Activated CD4-positive, alpha-beta T cell treated with anti-CD3 and anti-CD28 coated beads, Interleukin-2, amount 10 ng/mL, durations not matched to agents 24 days and 14 days (primary cell): ENCODE measurements at regions not wholly inside any gene's neighbourhood (a gene's known extent, or its start where the extent isn't known, plus 50 kb on each side); places are given as distances from the start of the nearest gene placed in this dataset.

ENCODE experiments used
- DNase-seq: peaks from one replicate; pipeline ENCODE4 v3.0.0; 2022
- H3K27ac Mint-ChIP-seq: one replicate; pipeline ENCODE4 v1.8.0; 2022; ENCODE audit warnings: mild to moderate bottlenecking, mixed read lengths
- H3K27me3 Mint-ChIP-seq: one replicate; pipeline ENCODE4 v1.8.0; 2022; ENCODE audit warnings: mixed read lengths
- H3K36me3 Mint-ChIP-seq: one replicate; pipeline ENCODE4 v1.8.0; 2022; ENCODE audit warnings: low read depth, mild to moderate bottlenecking, mixed read lengths
- H3K4me1 Mint-ChIP-seq: one replicate; pipeline ENCODE4 v1.8.0; 2021; ENCODE audit warnings: mixed read lengths
- H3K4me3 Mint-ChIP-seq: one replicate; pipeline ENCODE4 v1.8.0; 2022; ENCODE audit warnings: mild to moderate bottlenecking, moderate library complexity, mixed read lengths
- H3K9me3 Mint-ChIP-seq: one replicate; pipeline ENCODE4 v1.8.0; 2021; ENCODE audit warnings: mixed read lengths
- intact Hi-C: fragments of 100-400 bp; cut with micrococcal nuclease; formaldehyde crosslinking; loops from one replicate; pipeline ENCODE4 v1.15.1; 2023

DNA sequence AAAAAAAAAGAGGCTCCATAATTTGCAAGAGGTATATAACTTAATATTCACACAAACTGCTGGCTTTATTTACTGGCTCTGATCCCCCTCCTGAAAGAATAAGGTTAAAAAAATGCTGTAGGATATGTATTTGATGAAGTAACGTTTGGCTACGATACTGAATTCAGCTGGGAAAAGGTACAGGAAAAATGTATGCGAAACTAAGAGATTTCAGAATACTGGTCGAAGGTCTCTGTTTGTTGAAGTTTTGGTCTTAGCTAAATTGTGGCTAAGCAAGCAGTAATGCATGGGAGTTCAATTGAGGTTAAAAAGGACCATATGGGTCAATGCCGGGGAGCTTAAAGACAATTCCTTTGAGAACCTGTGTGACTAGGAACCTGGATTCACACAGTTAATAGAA, 355.5 kb upstream of the NCAM2 start:
- no peaks in the 10 kb centered on the region for H3K36me3 Mint-ChIP-seq
- intact Hi-C loops, result no loop called here
- H3K27ac Mint-ChIP-seq, result no peak overlapping the region
- peaks cover 3% of the 10 kb centered on the region for H3K9me3 Mint-ChIP-seq
- no peak overlapping the region for H3K4me3 Mint-ChIP-seq
- H3K27me3 Mint-ChIP-seq, result no peaks in the 10 kb centered on the region
- no peaks in the 10 kb centered on the region for H3K4me1 Mint-ChIP-seq
- DNase-seq, result no peak

DNA sequence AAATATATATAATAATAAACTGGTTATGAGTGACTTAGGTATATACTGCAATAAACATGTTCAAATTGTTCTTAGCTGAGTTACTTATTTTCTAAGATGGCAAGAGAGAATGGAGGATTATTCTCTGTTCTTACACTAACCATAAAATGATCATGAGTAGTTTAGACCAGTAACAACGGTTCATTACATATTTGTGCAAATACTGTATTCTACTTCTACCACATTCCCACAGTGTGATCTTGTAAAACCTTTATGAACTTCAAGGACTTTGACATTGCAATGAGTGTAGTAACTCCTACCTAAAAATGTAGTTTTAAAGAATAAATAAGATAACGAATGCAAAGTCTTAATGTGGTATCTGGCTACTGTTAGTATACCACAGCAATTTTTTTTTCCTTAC, 353.7 kb upstream of the NCAM2 start:
- intact Hi-C loops, result no loop called here

GRCh38 chr21:20645344-20645743, 352.9 kb upstream of the NCAM2 start:
- Mint-ChIP-seq H3K27me3 (no peaks in the 10 kb centered on the region), H3K4me1 (no peaks in the 10 kb centered on the region)

More for the DNA sequence above, 353.7 kb upstream of the NCAM2 start:
- Mint-ChIP-seq H3K36me3 (no peaks in the 10 kb centered on the region), H3K27me3 (no peaks in the 10 kb centered on the region), H3K9me3 (peaks cover 3% of the 10 kb centered on the region), H3K4me1 (no peaks in the 10 kb centered on the region), H3K4me3 (no peak overlapping the region), H3K27ac (no peak overlapping the region)
- DNase-seq, result no peak

DNA sequence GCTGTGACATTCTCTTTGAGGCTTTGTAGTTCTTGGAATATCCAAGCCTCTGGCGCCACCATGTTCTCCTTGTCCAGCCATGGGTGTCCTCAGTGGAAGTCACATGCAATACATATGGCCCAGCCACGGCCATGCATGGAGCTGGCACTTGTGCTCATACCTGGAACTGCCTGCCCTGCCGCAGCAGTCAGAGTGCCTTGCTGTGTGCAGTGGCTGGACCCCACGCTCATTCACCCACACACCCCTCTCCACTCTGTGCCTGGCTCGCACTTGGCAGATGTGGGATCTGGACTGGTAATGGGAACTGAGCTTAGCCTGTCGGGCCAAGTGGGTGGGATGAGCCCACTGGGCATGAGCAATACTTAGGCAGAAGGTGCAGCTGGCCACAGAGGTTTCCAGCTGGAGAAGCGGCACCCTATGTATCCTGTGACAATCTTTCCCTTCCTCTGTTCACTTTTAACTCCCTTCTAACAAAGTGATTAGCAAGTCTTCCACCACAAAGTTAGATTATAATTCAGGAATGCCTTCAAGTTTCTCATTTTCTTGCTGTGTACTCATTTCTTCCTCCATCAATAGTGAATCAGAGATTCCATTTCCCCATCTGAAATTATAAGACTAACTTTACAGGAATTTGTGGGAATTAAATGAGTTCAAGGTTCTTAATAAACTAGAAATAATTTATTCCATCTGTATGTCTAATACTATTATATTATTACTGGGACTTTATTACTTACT, 351.6 kb upstream of the NCAM2 start:
- no peaks in the 10 kb centered on the region for H3K4me1 Mint-ChIP-seq
- H3K27me3 Mint-ChIP-seq, result no peaks in the 10 kb centered on the region
- intact Hi-C loops, result no loop called here
- no peaks in the 10 kb centered on the region for H3K36me3 Mint-ChIP-seq
- no peak overlapping the region for H3K4me3 Mint-ChIP-seq
- H3K9me3 Mint-ChIP-seq, result peaks cover 3% of the 10 kb centered on the region
- no peak overlapping the region for H3K27ac Mint-ChIP-seq
- no peak for DNase-seq

More at GRCh38 chr21:20645344-20645743, 352.9 kb upstream of the NCAM2 start:
- Mint-ChIP-seq H3K4me3 (no peak overlapping the region), H3K9me3 (peaks cover 3% of the 10 kb centered on the region), H3K27ac (no peak overlapping the region), H3K36me3 (no peaks in the 10 kb centered on the region)
- intact Hi-C loops, result no loop called here
- DNase-seq, result no peak

DNA sequence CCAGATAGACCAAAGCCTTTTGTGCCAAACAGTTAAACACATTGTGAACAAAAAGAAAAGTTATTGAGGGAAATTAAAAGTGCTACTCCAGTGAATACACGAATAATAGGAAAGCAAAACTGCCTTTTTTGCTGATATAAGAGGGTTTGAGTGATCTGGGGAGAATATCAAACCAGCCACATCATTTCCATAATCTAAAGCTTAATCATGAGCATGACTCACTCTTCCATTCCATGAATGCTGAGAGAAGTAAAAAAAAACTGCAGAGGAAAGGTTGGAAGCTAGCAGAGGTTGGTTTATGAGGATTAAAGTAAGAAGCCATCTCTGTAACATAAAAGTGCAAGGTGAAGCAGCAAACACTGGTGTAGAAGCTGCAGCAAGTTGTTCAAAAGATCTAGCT, 350.6 kb upstream of the NCAM2 start:
- Mint-ChIP-seq H3K27me3 (no peaks in the 10 kb centered on the region), H3K4me3 (no peak overlapping the region), H3K27ac (no peak overlapping the region), H3K36me3 (no peaks in the 10 kb centered on the region), H3K9me3 (peaks cover 2% of the 10 kb centered on the region), H3K4me1 (no peaks in the 10 kb centered on the region)
- intact Hi-C loops, result no loop called here
- DNase-seq, result no peak

GRCh38 chr21:20649231-20649630, 349.0 kb upstream of the NCAM2 start:
- DNase-seq, result no peak
- Mint-ChIP-seq H3K27ac (no peak overlapping the region), H3K4me1 (no peaks in the 10 kb centered on the region), H3K36me3 (no peaks in the 10 kb centered on the region), H3K27me3 (no peaks in the 10 kb centered on the region), H3K4me3 (no peak overlapping the region), H3K9me3 (no peaks in the 10 kb centered on the region)
- intact Hi-C loops, result no loop called here

GRCh38 chr21:20652846-20653245, 345.4 kb upstream of the NCAM2 start:
- Mint-ChIP-seq H3K27me3 (no peaks in the 10 kb centered on the region), H3K9me3 (no peaks in the 10 kb centered on the region), H3K4me1 (no peaks in the 10 kb centered on the region), H3K27ac (no peak overlapping the region), H3K36me3 (no peaks in the 10 kb centered on the region), H3K4me3 (no peak overlapping the region)
- intact Hi-C loops, result no loop called here
- no peak for DNase-seq

- Mint-ChIP-seq H3K36me3 (no peaks in the 10 kb centered on the region), H3K27me3 (no peaks in the 10 kb centered on the region), H3K4me3 (no peak overlapping the region), H3K4me1 (no peaks in the 10 kb centered on the region), H3K27ac (no peak overlapping the region), H3K9me3 (peaks cover 4% of the 10 kb centered on the region)
- intact Hi-C loops, result no loop called here
- no peak for DNase-seq
Observed at GRCh38 chr21:20661246-20661645, 337.0 kb upstream of the NCAM2 start.

GRCh38 chr21:20661745-20662422, 336.3 kb upstream of the NCAM2 start:
- Mint-ChIP-seq H3K4me3 (no peak overlapping the region), H3K4me1 (no peaks in the 10 kb centered on the region), H3K27ac (no peak overlapping the region), H3K9me3 (peaks cover 4% of the 10 kb centered on the region), H3K27me3 (no peaks in the 10 kb centered on the region), H3K36me3 (no peaks in the 10 kb centered on the region)
- no peak for DNase-seq
- intact Hi-C loops, result no loop called here

DNA sequence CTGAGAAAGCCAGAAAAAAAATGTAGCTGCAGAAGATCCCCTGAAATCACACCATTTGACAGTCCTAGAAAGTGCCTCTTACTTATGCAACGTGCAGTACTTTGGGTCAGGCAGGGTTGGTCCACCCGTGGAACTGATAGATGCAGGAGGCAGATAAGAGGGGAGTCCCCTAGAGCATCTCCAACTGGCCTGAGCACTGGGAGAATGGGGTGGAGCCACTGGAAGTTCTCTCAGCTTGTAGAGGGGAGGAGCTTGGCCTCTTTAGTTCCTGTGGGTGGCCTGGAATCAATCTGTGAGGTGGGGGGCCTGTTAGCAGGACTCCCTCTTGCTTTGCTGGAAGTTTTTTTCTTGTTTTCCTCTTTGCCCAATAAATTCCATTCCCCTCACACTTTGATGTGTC, 335.7 kb upstream of the NCAM2 start:
- intact Hi-C loops, result no loop called here
- H3K36me3 Mint-ChIP-seq, result no peaks in the 10 kb centered on the region
- H3K4me1 Mint-ChIP-seq, result no peaks in the 10 kb centered on the region
- DNase-seq, result no peak
- no peaks in the 10 kb centered on the region for H3K27me3 Mint-ChIP-seq
- no peak overlapping the region for H3K4me3 Mint-ChIP-seq
- H3K9me3 Mint-ChIP-seq, result peaks cover 4% of the 10 kb centered on the region
- H3K27ac Mint-ChIP-seq, result no peak overlapping the region

GRCh38 chr21:20667931-20668330, 330.3 kb upstream of the NCAM2 start:
- Mint-ChIP-seq H3K36me3 (no peaks in the 10 kb centered on the region), H3K27me3 (no peaks in the 10 kb centered on the region), H3K27ac (no peak overlapping the region), H3K4me1 (no peaks in the 10 kb centered on the region), H3K4me3 (no peak overlapping the region), H3K9me3 (no peaks in the 10 kb centered on the region)
- DNase-seq, result no peak
- intact Hi-C loops, result no loop called here

- no peaks in the 10 kb centered on the region for H3K27me3 Mint-ChIP-seq
- no peak for DNase-seq
- H3K4me1 Mint-ChIP-seq, result no peaks in the 10 kb centered on the region
- H3K4me3 Mint-ChIP-seq, result no peak overlapping the region
- peaks cover 5% of the 10 kb centered on the region for H3K9me3 Mint-ChIP-seq
- H3K36me3 Mint-ChIP-seq, result no peaks in the 10 kb centered on the region
- intact Hi-C loops, result no loop called here
- no peak overlapping the region for H3K27ac Mint-ChIP-seq
Observed at GRCh38 chr21:20685475-20685874, 312.7 kb upstream of the NCAM2 start.

DNA sequence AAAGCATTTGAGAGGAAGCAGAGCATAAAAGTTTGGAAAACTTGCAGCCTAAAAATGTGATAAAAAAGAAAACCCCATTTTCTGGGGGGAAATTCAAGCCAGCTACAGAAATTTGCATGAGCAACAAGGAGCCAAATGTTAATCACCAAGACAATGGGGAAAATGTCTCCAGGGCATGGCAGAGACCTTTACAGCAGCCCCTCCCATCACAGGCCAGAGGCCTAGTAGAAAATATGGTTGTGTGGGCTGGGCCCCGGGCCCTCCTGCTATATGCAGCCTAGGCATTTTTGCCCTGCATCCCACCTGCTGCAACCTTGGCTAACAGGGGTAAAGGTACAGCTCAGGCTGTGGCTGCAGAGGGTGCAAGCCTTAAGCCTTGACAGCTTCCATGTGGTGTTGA, 299.6 kb upstream of the NCAM2 start:
- intact Hi-C loops, result no loop called here
- Mint-ChIP-seq H3K27ac (no peak overlapping the region), H3K27me3 (no peaks in the 10 kb centered on the region), H3K9me3 (peaks cover 4% of the 10 kb centered on the region), H3K36me3 (no peaks in the 10 kb centered on the region), H3K4me3 (no peak overlapping the region), H3K4me1 (no peaks in the 10 kb centered on the region)
- DNase-seq, result no peak

GRCh38 chr21:20701235-20701634, 297.0 kb upstream of the NCAM2 start:
- Mint-ChIP-seq H3K4me3 (no peak overlapping the region), H3K9me3 (peaks cover 4% of the 10 kb centered on the region), H3K4me1 (no peaks in the 10 kb centered on the region), H3K36me3 (no peaks in the 10 kb centered on the region), H3K27me3 (no peaks in the 10 kb centered on the region), H3K27ac (no peak overlapping the region)
- intact Hi-C loops, result no loop called here
- DNase-seq, result no peak
